22Rv1 (cell line): ENCODE measurements at regions not wholly inside any gene's neighbourhood (a gene's known extent, or its start where the extent isn't known, plus 50 kb on each side); places are given as distances from the start of the nearest gene placed in this dataset.
"Not testable (repeated sequence)": the region's sequence is repeated elsewhere in the genome, so short reads cannot be mapped to it uniquely, and the experiment has no call there.

Source experiments
- H3K27ac ChIP-seq: fragments of 450-650 bp; 2 replicates; pipeline ENCODE4 v1.5.1; 2017
- ZFX ChIP-seq: fragments of 450-650 bp; IDR thresholded peaks from 2 replicates; pipeline ENCODE4 v1.6.1; 2017; ENCODE audit warnings: antibody characterized with exemption, borderline replicate concordance
- TF ChIP-seq, protein P1 (sequence below): fragments of 450-650 bp; IDR thresholded peaks from 2 replicates; pipeline ENCODE4 v1.5.1; 2017; ENCODE audit warnings: mild to moderate bottlenecking

DNA sequence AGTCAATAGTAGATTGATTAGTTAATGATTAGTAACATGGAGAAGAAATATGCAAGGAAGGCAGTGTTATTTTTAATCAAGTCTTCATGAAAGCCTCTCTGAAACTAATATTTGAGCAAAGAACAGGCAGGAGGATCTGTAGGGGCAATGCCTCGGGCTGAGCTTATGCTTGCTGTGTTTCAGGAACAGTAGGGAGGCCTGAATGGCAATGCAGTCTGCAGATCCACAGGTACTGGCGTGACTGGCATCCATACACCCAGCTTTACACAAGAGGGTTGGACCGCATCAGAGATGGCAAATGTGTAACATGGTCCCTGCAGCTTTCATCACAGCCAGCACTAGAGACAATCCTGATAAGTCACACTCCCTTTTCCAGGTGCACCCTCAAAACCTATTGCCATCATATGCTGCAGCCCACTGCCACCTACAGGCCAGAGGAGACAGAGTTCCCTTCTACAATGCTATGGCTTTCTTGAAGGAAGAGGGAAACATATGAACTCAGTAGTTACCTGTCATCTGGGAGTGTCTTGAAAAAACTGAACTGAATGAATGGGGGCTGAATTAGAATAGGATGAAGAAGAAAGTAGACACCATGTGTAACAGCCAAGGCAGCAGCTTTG, 582.4 kb upstream of the RAB6C start:
- no peak overlapping the region for H3K27ac ChIP-seq
- TF ChIP-seq, protein P1, sequence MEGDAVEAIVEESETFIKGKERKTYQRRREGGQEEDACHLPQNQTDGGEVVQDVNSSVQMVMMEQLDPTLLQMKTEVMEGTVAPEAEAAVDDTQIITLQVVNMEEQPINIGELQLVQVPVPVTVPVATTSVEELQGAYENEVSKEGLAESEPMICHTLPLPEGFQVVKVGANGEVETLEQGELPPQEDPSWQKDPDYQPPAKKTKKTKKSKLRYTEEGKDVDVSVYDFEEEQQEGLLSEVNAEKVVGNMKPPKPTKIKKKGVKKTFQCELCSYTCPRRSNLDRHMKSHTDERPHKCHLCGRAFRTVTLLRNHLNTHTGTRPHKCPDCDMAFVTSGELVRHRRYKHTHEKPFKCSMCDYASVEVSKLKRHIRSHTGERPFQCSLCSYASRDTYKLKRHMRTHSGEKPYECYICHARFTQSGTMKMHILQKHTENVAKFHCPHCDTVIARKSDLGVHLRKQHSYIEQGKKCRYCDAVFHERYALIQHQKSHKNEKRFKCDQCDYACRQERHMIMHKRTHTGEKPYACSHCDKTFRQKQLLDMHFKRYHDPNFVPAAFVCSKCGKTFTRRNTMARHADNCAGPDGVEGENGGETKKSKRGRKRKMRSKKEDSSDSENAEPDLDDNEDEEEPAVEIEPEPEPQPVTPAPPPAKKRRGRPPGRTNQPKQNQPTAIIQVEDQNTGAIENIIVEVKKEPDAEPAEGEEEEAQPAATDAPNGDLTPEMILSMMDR, result peak; percentile 59
- no peak for TF ChIP-seq ZFX

DNA sequence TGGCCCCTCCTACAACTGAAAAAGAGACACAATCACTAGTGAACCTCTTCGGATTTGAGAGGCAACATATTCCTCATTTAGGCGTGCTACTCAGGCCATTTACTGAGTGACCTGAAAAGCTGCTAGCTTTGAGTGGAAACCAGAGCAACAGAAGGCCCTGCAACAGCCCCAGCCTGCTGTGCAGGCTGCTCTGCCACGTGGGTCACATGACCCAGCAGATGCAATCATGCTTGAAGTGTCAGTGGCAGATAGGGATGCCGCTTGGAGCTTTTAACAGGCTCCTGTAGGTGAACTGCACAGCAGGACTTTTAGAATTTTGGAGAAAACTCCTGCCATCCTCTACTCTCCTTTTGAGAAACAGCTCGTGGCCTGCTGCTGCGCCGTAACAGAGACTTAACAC, 578.6 kb upstream of the RAB6C start:
- no peak overlapping the region for H3K27ac ChIP-seq
- TF ChIP-seq ZFX, result no peak
- TF ChIP-seq, protein P1, result no peak

DNA sequence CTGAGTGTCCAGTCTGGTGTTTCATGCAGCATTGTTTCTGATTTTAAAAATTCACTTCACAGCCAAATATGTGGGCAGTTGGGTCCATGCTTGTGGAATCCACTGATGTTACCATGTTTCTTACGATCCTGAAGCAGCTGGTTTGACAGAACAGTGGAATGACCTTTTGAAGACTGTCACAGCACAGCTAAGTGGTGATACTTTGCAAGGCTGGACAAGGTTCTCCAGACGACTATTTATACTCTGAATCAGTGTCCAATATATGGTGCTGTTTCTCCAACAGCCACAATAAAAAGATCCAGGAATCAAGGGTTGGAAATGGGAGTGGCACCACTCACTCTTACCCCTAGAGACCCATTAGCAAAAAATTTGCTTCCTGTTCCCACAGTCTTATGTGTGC, 577.4 kb upstream of the RAB6C start:
- TF ChIP-seq, protein P1, result no peak
- no peak for TF ChIP-seq ZFX

DNA sequence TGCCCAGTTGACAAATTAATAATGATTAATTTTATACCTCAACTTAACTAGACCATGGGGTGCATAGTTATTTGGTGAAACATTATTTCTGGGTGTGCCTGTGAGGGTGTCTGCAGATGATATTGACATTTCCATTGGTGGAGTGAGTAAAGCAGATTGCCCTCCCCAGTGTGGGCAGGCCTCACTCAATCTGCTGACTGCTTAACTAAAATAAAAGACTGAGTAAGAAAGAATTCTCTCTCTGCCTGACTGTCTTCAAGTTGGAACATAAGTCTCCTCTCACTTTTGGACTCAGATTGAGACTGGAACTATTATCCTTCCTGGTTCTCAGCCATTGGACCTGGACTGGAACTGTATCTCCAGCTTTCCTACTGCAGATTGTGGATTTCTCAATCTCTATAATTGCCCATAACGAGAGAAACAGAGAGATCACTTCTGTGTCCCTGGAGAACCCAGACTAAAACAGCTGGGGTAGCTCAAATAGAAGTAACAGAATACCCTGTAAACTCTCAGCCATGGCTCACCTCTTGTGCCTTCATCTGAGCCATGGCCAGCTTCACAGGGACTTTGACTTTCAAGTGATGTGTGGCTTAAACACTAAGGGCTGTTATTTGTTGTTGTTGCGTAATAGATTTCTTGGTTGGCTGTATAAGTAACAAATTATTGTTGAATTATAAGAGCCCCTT, 575.3 kb upstream of the RAB6C start:
- no peak overlapping the region for H3K27ac ChIP-seq
- TF ChIP-seq, protein P1, result no peak
- no peak for TF ChIP-seq ZFX

More for the DNA sequence above, 577.4 kb upstream of the RAB6C start:
- H3K27ac ChIP-seq, result no peak overlapping the region

DNA sequence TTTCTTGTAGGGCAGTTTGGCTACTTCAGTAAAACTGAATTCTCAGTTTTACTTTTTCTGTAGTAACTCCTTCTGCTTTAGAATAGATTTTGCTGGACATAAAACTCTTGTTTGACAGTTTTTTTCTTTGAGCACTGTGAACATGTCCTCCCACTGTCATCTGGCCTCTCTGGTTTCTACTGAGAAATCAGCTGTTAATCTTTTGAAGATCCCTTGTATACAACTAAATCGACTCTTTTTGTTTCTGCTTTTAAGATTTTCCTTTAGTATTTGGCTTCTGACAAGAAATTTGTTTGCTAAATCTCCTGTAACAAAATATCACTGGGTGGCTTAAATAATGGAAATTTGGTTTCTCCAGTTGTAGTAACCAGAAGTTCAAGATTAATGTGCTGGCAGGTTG, 570.9 kb upstream of the RAB6C start:
- H3K27ac ChIP-seq, result no peak overlapping the region
- TF ChIP-seq, protein P1, result no peak
- TF ChIP-seq ZFX, result no peak

DNA sequence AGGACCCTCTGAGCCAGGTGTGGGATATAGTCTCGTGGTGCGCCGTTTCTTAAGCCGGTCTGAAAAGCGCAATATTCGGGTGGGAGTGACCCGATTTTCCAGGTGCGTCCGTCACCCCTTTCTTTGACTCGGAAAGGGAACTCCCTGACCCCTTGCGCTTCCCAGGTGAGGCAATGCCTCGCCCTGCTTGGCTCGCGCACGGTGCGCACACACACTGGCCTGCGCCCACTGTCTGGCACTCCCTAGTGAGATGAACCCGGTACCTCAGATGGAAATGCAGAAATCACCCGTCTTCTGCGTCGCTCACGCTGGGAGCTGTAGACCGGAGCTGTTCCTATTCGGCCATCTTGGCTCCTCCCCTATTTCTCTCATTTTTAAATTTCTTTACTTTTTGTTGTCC, 562.4 kb upstream of the RAB6C start:
- H3K27ac ChIP-seq, result not testable (repeated sequence)

DNA sequence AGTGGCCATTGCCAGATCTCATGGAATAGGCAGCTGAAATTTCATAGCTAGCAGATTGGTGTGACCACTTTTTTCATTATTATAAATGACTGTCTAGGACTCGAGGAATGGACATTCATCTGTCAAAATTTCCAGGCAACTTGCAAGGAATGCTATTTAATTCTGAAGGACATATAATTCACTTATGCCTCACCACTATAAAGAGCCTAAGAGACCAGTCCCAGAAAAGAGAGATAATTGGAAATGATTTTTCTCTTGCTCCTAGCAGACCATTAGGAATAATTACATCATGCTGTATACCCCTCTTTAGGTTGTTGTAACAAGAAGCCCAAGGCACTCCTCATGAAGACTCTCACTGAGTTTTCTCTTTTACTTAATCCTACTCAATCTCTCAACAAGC, 557.4 kb upstream of the RAB6C start:
- no peak for TF ChIP-seq ZFX
- TF ChIP-seq, protein P1, result no peak
- no peak overlapping the region for H3K27ac ChIP-seq

DNA sequence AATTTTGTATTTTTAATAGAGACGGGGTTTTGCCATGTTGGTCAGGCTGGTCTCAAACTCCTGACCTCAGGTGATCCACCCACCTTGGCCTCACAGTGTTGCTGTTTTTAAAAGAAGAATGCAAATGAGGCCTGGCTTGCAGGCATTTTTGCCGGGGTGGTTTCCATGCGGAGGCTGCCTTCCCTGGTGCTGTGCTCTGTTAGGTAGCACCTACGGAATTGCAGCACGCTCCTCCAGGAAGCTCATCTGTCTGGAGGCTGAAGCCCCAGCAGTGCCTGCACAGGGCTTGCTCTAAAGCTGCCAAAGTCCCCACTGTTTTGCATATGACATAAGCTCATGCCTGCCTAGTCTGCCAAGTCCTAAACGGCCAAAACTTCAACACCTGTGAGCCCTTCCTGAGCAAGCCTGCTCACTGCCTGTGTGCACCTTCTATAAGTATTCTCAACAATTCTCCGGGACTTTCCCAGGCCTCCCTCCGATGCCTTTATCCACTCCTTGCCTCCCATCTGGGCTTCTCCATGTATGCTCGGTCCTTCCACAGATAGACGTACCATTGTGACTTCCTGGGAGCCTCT, 551.3 kb upstream of the RAB6C start:
- H3K27ac ChIP-seq, result no peak overlapping the region
- TF ChIP-seq, protein P1, result no peak
- TF ChIP-seq ZFX, result no peak
